HK-2 (cell line): ENCODE measurements at regions not wholly inside any gene's neighbourhood (a gene's known extent, or its start where the extent isn't known, plus 50 kb on each side); places are given as distances from the start of the nearest gene placed in this dataset.

Experiments used
- DNase-seq: peaks from one replicate; pipeline ENCODE4 v3.0.0-alpha.2; 2018; ENCODE audit not compliant: unreplicated experiment

GRCh38 chr3:162302983-162303624 is 806.5 kb downstream of the OTOL1 start:
- DNase-seq = no peak

DNA sequence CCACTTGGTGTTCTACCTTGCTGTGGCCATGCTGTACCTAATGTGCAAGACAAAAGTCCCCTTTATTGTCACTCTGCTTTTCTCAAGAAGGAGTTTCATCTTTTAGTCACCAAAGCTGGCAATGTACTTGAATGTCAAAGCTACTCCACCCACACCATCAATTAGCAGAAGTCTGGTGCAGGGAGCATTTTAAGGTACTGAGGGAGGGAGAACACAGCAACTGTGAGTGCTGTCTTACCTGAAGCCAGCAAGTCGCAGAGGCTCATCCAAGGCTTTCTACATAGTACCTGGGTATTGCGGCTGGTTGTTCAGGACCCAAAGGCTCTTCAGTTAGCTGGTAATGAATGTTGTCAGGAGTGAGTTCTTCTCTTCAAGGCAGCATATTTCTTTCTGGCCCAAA is 820.4 kb downstream of the OTOL1 start:
- no peak for DNase-seq

- DNase-seq = no peak
These were observed 832.0 kb downstream of the OTOL1 start for GRCh38 chr3:162328649-162329048.

- no peak for DNase-seq
These were observed 832.9 kb downstream of the OTOL1 start for GRCh38 chr3:162329514-162329913.

GRCh38 chr3:162332344-162332743 is 835.7 kb downstream of the OTOL1 start:
- no peak for DNase-seq

DNA sequence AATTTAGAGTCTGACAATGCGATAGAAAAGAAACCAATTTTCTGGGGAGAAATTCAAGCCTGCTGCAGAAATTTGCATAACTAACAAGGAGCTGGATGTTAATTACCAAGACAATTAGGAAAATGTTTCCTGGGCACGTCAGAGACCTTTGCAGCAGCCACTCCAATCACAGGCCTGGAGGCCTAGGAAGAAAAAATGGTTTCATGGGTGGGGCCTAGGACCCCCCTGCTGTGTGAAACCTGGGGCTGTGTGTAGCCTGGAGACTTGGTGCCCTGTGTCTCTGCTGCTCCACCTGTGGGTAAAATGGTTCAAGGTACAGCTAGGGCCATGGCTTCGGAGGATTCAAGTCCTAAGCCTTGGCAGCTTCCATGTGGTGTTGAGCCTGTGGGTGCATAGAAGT is 837.9 kb downstream of the OTOL1 start:
- DNase-seq = no peak

GRCh38 chr3:162337630-162338029 is 841.0 kb downstream of the OTOL1 start:
- no peak for DNase-seq

- DNase-seq = no peak
These were observed 841.9 kb downstream of the OTOL1 start for GRCh38 chr3:162338514-162338913.

- no peak for DNase-seq
These were observed 852.3 kb downstream of the OTOL1 start for GRCh38 chr3:162348912-162349311.

DNA sequence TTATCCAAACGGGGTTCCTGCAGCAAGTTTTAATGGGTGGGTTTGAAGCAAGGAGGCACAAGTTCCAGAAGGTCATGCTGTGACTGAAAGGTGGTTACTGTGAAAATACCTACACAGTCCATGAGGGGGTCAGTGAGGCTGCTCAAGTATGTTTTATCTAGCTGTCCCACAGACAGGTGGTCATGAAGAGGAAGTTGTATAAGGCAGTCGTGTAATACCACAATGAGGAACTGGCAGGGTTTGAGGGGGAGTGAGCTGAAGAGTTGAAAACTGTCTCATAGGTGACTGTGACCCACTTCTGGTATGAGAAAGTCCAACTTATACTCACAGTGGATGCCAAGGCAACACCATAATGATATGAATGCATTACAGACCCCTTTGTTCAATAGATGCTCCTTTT is 856.8 kb downstream of the OTOL1 start:
- DNase-seq = no peak

DNA sequence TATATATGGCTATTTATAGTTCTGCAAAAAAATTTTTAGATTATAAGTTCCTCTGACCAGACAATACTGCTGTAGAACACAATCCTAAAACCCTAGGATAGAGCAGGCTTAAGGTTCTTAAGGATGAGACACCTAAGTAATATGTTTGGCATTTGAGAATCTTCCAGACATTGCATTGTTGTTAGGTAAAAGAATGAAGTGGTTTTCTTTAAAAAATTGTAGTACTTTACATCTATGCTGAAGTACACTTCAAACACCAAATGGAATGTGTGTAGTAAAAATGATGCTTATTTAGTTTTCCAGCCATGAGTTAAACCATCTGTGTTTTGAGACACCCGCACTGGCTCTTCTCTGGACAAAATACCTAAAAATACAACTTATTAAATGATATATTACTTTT is 857.7 kb downstream of the OTOL1 start:
- no peak for DNase-seq

DNA sequence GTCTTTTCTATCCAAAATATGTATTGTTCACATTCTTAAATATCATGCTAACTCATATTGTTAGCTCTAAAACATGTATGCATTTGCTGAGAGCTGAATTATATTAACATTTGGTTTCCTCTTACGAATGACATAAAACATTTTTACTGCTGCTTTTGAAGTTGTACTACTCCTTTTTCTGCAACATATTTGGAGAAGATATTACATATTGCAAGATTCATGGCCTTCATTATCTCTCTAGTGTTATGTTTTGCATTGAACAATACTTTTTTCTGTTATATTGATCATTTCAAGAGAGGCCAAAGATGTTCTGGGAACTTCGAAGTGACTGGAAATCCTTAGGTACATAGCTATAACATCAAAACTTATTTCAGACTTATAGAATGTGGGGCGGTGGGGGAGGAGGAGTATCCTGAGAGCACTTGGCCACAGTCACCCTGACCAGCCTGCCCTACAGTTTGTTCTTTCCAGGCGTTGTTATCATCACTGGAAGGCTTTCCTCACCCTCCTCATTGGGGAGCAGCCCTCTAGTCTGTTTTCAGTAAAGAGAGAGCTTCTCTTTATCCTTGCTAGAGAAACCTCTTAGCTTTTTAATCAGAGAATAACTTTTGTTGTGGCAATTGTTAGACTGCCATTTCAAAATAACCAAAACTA is 868.6 kb downstream of the OTOL1 start:
- no peak for DNase-seq

DNA sequence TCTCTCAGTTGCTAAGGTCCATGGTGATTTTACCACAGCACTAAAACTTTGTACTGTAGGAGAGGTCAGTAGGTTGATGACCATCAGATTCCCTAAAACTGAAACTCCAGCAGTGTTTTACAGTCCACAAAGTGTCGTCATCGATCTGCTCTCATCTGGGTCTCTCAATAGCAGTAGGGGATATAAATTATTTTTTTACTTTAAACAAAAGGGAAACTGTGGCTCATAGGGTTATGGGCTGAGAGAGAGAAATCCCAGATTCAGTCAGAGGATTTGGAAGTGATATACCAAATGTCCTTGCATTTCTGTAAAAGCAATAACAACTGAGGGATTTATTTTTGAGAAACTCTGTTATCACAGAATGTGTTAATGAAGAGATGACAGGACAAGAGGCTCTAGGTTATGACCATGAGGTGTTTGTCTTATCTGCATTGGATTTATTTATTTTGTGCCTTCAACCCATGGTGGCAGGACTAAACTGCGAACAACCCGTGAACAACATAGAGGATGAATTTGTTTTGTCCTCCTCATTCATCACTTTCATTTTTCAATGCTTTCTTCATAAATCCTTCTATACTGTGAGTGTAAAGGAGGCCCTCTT is 869.7 kb downstream of the OTOL1 start:
- no peak for DNase-seq

DNA sequence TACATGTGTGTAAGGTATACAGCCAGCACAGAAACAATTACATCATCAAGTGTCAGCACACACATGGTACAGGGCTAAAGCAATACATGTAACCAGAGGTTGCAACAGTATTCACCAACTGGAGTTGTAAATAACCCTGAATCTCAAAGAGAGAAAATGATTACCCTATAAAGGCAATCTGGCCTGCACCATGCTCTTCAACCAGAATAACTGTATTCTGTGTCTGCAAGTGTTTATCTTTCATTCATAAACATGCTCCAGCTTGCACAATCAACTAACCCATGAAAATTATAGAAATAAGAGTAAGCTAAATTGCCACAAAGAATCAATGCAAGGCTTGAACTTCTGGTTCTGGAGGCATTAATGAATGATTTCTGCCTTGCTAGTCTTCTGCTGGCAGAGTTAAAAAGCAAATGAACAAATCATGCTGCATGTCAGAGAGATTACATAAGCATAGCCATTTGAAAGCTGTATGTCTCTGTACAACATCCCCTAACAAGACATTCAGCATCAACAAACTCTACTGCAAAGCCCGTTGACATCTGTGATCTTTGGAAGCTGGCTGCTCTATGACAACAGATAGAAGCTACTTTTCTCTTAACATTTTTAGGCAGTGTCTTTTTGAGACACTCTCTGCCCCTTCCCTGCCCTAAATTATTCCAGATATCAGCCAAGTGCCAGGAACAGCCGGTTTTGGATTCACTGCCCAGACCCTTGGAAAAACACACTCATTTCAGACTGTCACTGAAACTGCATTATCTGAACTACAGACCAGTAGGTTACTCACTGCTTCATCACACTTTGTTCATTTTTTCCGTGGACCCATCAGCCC is 871.0 kb downstream of the OTOL1 start:
- DNase-seq = no peak

DNA sequence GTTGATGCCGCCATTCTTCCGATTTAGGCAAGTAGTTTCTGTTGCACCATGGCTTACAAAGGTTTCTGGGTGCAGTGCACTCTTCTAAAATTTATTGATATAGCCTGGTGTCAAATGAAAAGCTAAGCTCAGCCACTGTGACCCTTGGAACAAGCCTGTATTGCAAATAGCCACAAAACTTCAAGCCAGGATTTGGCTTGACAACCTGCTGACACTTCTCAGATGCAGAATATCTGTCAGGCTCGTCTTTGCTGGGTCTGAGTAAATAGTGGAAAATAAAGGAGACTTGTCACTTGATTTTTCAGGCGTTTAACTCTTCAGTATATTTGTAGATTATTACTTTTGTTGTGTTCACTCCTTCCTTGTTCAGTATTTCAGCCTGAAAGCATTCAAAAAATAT is 871.8 kb downstream of the OTOL1 start:
- DNase-seq = no peak

DNA sequence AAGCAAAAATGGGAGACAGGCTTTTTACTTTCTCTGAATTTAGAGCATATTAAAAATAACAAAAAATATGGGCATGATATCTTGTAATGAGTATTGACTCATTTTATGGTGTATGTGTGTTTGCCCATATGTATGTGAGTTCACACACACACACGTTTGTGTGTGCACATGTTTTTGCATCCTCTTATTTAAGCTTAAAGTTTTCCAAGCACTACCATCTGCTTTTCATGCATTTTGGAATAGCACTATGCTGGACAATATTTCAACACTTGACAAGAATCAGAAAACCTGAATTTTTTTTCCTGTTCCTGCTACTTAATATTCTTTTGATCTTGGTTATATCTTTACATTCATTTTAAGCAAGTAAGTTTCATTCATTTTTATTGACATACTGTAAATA is 872.7 kb downstream of the OTOL1 start:
- DNase-seq = no peak

DNA sequence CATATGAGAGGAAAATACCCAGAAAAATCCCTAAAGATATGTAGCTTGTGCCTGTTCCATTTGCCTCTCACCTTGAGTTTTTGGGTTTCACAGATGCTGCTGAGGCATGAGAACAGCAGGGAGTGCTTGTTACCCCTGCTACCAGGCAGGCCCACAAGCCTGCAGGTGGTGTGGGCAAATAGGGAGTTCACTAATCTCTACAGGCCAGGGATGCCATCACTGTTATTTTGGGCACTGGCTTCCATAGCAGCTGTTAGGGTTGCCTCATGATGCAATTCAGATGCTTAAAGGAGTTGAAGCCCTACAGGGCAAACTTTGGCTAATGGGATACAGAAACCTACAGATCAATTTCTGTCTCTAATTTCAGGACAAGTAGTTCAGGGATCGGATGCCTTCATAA is 873.5 kb downstream of the OTOL1 start:
- no peak for DNase-seq

DNA sequence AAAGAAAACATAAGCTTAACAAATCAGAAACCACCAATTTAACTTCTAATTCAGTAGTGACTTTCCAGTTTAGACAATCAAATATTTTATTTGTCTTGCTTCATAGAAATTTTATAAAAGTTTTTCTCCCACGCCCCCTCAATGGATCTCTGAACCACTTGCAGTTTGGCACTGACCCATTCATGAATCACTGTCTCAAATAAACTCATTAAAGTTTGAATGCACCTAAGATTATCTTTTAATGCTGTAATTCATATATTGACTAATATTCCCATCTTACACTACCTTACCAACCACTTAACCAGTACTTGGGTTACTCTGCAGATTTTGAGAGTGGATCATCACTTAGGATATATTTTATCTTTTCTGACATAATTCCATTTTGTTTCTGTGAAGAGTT is 880.2 kb downstream of the OTOL1 start:
- no peak for DNase-seq

DNA sequence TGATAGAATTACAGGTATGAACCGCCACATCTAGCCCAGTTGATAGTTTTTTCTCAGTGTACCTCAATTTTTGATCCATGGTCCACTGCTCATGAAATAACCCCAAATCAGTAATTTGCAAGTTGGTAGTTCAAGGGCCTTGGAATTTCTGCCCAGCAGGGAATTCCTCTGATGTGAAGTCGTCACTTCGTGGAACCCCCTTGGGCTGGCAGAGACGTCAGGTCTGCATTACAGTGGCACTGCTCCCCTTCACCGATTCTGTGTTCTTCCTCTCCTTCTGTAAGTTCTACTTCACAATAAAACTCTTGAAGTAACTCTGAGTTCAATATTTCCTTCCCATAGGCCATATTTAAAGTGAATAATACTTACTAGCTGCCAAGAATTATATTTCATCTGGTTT is 881.0 kb downstream of the OTOL1 start:
- DNase-seq = no peak

GRCh38 chr3:162385387-162385786 is 888.8 kb downstream of the OTOL1 start:
- DNase-seq = no peak

DNA sequence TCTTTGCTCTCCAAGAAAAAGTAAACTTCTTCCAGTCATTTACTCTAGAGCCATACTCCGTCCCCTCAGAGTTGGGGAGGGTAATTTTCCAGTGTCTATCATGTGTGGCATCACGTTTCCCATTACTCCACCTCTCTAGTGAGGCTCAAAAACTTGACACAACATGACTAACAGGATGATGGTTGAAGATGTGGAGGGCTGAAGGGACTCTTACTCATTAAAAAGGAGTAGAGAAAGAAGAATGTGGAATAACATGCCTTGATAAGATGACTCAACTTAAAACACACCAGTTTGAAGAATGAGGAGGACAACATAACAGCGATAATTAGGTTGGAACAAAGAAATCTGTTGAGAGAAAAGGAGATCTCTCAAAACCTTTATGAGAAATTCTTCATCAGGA is 894.3 kb downstream of the OTOL1 start:
- no peak for DNase-seq

DNA sequence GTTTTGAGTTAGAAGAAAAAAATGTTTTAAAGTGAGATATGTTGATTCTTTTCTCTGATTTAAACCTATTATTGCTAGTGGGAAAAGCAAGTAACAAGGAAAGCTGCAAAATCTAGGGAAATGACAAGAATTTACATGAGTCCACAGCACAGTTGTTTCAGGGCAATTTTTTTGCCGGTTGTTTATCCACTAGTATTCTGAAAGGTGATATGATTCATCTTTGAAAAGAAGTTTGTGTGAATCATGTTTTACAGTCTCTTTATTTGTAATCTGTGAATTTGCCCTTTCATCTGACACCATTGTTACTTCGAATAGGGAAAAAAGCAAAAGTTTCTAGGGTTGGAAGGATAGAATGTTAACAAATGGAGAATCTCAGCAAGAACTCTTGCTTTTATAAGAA is 894.7 kb downstream of the OTOL1 start:
- DNase-seq = no peak

GRCh38 chr3:162395496-162395895 is 898.9 kb downstream of the OTOL1 start:
- no peak for DNase-seq
